Medulla oblongata (tissue), 1 donor: ENCODE measurements at regions not wholly inside any gene's neighbourhood (a gene's known extent, or its start where the extent isn't known, plus 50 kb on each side); places are given as distances from the start of the nearest gene placed in this dataset.
"Not testable (repeated sequence)": the region's sequence is repeated elsewhere in the genome, so short reads cannot be mapped to it uniquely, and the experiment has no call there.

Experiments
- DNase-seq: peaks from one replicate; pipeline ENCODE4 v3.0.0-alpha.2; 2015; ENCODE audit errors: extremely low spot score

GRCh38 chr9:104326912-104327311 lies 177.2 kb upstream of the OR13F1 start:
- no peak for DNase-seq

DNA sequence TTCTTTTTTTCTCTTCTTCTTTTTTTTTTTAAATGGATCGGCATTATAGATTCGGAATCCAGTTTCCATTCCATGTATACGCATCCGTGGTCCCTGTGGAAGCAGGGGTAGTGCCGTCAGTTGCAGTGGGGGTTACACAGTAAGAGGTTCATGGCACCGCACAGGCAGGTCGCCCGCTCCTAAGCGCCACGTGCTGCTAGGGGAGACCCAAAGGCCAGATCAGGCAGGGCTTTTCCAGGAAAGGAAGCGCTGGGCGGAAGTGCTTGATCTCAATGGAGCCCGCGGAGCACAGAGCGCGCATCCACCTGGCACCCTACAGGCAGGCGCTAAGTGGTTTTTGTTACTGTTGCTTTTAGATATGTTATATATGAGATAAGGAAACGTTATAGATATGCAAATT lies 174.8 kb upstream of the OR13F1 start:
- no peak for DNase-seq

DNA sequence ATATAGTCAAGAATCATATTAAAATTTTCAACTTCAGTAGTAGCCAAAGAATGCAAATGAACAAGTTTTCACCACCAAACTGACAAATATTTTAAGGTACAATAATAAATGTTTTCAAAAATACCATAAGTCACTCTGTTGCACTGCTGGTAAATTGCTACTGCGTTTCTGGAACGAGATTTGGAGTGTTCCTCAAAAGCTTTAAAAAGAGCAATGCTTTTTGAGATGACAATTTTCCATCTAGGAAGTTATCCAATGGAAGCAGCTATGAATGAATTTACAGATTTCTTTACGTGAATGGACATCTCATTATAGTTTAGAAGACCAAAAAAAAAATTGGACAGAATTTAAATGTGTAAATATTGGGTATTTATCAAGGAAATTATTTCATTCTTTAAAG lies 173.2 kb upstream of the OR13F1 start:
- DNase-seq, result no peak

GRCh38 chr9:104334549-104334948 lies 169.5 kb upstream of the OR13F1 start:
- no peak for DNase-seq

- no peak for DNase-seq
Observed at GRCh38 chr9:104339692-104340091, 164.4 kb upstream of the OR13F1 start.

- DNase-seq, result no peak
Observed at GRCh38 chr9:104342552-104342951, 161.5 kb upstream of the OR13F1 start.

- no peak for DNase-seq
Observed at GRCh38 chr9:104345061-104345460, 159.0 kb upstream of the OR13F1 start.

DNA sequence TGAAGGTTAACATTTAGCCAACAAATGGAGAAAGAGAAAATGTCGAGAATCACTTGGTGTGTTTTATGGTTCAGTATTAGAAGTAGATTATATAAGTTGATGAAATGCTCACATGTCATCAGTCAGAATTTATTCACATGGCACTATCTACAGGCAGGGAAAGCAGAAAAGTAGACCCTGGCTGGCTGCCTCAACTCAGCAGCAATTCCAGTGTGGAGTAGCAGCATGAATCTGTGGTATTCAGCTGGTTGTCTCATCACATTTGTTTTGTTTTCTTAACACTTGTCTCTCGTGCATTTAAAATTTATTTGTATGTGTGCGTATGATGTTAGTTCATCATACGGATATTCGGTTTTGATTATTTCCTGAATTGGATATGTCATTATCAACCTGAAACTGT lies 153.5 kb upstream of the OR13F1 start:
- DNase-seq, result no peak

DNA sequence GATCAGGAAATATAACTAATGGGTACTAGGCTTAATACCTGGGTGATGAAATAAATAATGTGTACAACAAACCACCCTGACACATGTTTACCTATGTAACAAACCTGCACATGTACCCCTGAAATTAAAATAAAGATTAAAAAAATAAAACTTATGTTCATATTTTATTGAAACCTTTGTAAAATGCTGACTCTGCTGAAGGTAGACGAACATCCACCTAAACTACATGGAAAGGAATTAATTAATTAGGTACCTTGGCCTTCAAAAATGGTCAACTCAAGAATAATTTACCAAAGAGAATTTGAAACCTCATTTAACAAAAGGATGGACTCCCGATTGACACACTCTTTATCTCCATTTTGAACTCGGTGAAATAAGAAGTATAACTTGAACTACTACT lies 152.3 kb upstream of the OR13F1 start:
- DNase-seq, result no peak

DNA sequence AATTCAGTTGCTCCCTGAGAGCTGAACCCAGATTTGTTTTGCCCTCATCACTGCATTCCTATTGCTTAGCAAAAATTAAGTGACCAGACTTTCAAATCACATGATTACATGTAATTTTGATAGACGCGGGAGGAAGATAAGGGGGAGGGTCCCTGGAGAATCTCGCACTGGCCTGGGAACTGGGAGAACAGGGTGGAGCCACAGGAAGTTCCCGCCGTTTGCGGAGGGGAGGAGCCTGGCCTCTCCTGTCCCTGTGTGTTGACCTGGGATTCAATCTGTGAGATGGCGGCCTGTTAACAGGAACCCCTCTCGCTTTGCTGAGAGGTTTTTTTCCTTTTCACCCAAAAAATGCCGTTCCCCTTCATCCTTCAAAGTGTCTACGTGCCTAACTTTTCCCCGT lies 142.9 kb upstream of the OR13F1 start:
- DNase-seq, result no peak

DNA sequence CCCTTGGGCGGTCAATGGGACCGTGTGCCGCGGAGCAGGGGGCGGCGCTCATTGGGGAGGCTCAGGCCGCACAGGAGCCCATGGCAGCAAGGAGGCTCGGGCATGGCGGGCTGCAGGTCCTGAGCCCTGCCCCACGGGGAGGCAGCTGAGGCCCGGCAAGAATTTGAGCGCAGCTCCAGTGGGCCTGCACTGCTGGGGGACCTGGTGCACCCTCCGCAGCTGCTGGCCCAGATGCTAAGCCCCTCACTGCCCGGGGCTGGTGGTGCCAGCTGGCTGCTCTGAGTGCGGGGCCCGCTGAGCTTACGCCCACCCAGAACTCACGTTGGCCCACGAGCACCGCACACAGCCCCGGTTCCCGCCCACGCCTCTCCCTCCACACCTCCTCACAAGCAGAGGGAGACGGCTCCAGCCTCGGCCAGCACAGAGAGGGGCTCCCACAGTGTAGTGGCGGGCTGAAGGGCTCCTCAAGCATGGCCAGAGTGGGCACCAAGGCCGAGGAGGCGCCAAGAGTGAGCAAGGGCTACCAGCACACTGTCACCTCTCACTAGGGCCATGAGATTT lies 141.1 kb upstream of the OR13F1 start:
- no peak for DNase-seq

DNA sequence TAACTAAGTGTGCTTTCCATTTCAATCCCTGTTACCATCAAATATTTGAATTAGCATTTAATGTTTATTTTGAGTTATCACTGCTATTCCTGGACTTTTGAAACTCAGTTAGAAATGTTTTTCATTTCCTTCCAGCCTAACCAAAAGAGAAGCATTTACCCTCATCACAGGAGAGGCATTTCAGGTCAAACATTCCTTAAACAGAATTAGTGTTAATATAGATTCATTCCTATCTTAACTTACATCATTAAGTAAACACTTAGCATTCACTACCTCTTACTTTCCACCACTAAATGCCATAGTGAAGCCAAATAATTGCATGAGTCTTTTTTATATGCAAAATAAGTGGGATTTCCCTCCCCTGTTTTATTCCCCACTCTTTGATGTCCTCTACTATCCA lies 136.6 kb upstream of the OR13F1 start:
- no peak for DNase-seq

GRCh38 chr9:104368318-104368717 lies 135.7 kb upstream of the OR13F1 start:
- not testable (repeated sequence) for DNase-seq

DNA sequence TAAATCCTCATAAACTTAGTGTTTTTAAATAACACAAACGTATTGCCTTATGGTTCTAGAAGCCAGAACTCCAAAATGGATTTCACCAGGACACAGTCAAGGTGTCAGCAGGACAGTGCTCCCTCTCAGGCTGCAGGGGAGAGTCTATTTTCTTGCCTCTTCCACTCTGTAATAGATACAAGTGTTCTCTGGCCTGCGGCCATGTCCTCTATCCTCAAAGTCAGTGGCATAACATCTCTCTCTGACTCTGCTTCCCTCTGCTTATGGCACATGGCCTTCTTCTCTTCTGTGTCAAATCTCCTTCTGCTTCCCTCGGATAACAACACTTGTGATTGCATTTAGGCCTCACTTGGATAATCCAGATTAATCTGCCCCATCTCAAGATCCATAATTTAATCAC lies 129.4 kb upstream of the OR13F1 start:
- DNase-seq, result no peak

- no peak for DNase-seq
Observed at GRCh38 chr9:104386013-104386412, 118.0 kb upstream of the OR13F1 start.

DNA sequence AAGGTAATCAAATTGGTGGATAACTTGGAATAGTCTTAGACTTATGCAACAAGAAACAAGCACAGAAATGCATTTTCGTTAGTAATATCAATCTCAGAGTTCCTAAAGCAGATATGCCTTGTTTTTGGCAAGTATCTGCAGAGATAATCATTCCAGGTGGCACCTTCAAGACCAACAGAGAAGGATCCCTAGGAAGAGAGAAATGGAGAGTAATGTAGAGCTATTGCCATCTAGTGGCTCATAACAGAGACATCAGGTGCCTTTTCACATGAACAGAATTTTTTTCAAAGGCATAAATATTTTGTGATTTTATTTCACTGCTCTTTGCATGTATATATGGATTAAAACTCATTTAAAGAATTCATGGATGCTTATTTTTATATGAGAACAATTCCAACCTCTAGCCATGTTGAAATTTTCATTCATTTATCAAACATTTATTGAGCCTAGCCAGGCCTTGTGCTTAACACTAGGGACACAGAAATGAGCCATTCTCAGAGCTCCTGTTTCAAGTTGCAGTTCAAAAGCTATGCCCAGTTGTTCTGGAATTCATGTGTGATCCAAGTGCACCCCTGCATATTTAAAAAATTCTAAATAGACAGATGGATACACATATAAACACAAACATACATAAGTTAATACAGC lies 117.5 kb upstream of the OR13F1 start:
- DNase-seq, result peak; percentile 27

- no peak for DNase-seq
Observed at GRCh38 chr9:104388071-104388470, 116.0 kb upstream of the OR13F1 start.

- no peak for DNase-seq
Observed at GRCh38 chr9:104389341-104389740, 114.7 kb upstream of the OR13F1 start.

GRCh38 chr9:104394901-104395300 lies 109.2 kb upstream of the OR13F1 start:
- DNase-seq, result not testable (repeated sequence)

DNA sequence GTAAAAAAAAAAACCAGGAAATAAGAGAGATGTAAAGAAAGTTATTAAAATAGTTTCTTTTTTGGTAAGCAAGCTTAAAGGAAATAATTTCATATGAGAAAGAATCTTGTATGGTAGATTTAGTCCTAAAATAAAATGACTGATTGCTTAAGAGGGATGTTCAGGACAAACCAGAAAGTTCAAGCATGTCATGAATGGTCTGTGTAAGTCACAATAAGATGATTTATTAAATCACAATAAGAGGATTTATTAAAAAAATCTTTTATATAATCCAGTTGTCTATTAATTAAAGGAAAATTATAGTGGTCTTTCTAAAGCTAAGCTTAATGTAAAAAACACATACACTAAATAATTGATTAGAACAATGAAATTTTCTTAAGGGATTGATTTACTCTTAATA lies 91.8 kb upstream of the OR13F1 start:
- no peak for DNase-seq

DNA sequence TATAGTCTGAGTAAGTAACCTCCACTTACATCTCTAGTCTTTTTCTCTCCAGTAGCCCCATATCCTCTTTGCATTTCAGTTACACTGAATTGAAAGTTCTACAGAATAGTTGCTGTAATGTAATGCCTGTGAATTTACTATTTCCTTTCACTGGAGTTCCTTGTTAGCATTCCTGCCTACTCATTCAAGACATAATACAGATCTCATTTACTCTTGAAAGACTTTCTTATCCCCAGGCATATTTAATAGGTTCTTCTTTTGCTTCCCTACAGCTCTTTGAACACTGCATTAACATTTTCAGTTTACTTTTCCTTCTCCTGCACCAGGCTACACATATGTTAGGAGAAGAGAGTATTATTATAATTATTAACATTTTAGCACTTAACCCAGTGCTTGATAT lies 87.6 kb upstream of the OR13F1 start:
- no peak for DNase-seq

DNA sequence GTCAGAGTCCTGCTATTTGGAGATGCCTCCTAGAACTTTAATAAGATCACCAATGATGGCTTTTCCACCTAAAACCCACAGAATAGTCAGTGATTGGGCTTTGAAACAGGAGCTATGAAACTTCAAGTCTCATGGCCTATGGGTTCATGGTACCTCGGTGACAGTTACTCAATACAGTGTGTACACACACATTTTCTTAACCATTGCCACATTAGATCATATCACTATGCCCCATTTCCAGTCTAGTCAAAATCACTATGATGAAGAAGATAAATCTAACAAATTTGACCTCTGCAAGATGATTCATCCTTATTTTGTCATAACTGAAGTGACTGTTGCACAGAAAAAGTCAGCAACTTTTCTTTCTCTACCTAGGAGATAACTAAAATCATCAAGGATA lies 86.8 kb upstream of the OR13F1 start:
- DNase-seq, result no peak

GRCh38 chr9:104429031-104429546 lies 75.0 kb upstream of the OR13F1 start:
- DNase-seq, result no peak

GRCh38 chr9:104435059-104435458 lies 69.0 kb upstream of the OR13F1 start:
- DNase-seq, result no peak
